ENCODE measurements at regions not wholly inside any gene's neighbourhood (a gene's known extent, or its start where the extent isn't known, plus 50 kb on each side); places are given as distances from the start of the nearest gene placed in this dataset.

GRCh38 chr14:62097072-62097471, 334.9 kb downstream of the SNAPC1 start:
- TF ChIP-seq CTCF (IDR thresholded peaks at IDR 0.05) (no peak), POLR2A (IDR thresholded peaks at IDR 0.05) (no peak)
